Naive thymus-derived CD4-positive, alpha-beta T cell (primary cell): ENCODE measurements at regions not wholly inside any gene's neighbourhood (a gene's known extent, or its start where the extent isn't known, plus 50 kb on each side); places are given as distances from the start of the nearest gene placed in this dataset.

ENCODE experiments used
- ATAC-seq: fragments of 150-1000 bp; cut with Tn5 transposase; 2 replicates; pipeline ENCODE4 v1.10.0; 2021; ENCODE audit warnings: mild to moderate bottlenecking, moderate library complexity
- CTCF ChIA-PET: fragments of 350-600 bp; sonication (Branson Sonifier 250); formaldehyde crosslinking; loops from one replicate; lab custom pipeline; 2021; ENCODE audit warnings: antibody characterized with exemption; lab: Charles Lee
- POLR2A ChIA-PET: fragments of 350-600 bp; sonication (Branson Sonifier 250); formaldehyde crosslinking; loops from one replicate; lab custom pipeline; 2021; ENCODE audit warnings: antibody characterized with exemption, inconsistent platforms; lab: Charles Lee
- DNase-seq, 9 donors: peaks; one replicate each; pipeline versions ENCODE4 v3.0.0 to v3.0.0-alpha.2; 2020 to 2022; ENCODE audit warnings: mixed read lengths in 1 of 9
- H3K27ac ChIP-seq: one replicate; pipeline ENCODE4 v1.7.0; 2013; ENCODE audit warnings: mild to moderate bottlenecking, low read depth, low read length, moderate library complexity
- H3K27me3 ChIP-seq, 2 donors: one replicate each; pipeline ENCODE4 v1.7.0; 2013; ENCODE audit warnings: low read length in 2 of 2, mild to moderate bottlenecking in 2 of 2, moderate library complexity in 2 of 2; ENCODE audit not compliant: control insufficient read depth in 2 of 2, insufficient read depth in 2 of 2
- H3K36me3 ChIP-seq, 3 experiments: 1 replicate in 2 of 3; 2 replicates in 1 of 3; pipeline ENCODE4 v1.7.0; 2013; ENCODE audit warnings: low read length in 3 of 3, mild to moderate bottlenecking in 3 of 3, moderate library complexity in 1 of 3; ENCODE audit not compliant: insufficient read depth in 3 of 3, control insufficient read depth in 2 of 3
- H3K4me1 ChIP-seq, 2 donors: one replicate each; pipeline ENCODE4 v1.7.0; 2013; ENCODE audit warnings: low read length in 2 of 2, mild to moderate bottlenecking in 2 of 2, moderate library complexity in 1 of 2; ENCODE audit not compliant: control insufficient read depth in 2 of 2, insufficient read depth in 2 of 2
- H3K4me3 ChIP-seq: 2 replicates; pipeline ENCODE4 v1.7.0; 2013; ENCODE audit warnings: mild to moderate bottlenecking, low read length
- H3K9me3 ChIP-seq, 3 experiments: 1 replicate in 2 of 3; 2 replicates in 1 of 3; pipeline ENCODE4 v1.7.0; 2013; ENCODE audit warnings: low read length in 3 of 3; ENCODE audit not compliant: control insufficient read depth in 2 of 3
- H3K27ac Mint-ChIP-seq, 9 donors: one replicate each; pipeline ENCODE4 v1.8.0; 2020 to 2022; ENCODE audit warnings: mixed read lengths in 9 of 9, mild to moderate bottlenecking in 8 of 9, moderate library complexity in 5 of 9, inconsistent platforms in 2 of 9
- H3K27me3 Mint-ChIP-seq, 5 donors: one replicate each; pipeline ENCODE4 v1.8.0; 2021 to 2022; ENCODE audit warnings: mixed read lengths in 5 of 5, mild to moderate bottlenecking in 1 of 5
- H3K36me3 Mint-ChIP-seq, 5 donors: one replicate each; pipeline ENCODE4 v1.8.0; 2020 to 2022; ENCODE audit warnings: mixed read lengths in 5 of 5, mild to moderate bottlenecking in 3 of 5, inconsistent platforms in 1 of 5
- H3K4me1 Mint-ChIP-seq, 7 donors: one replicate each; pipeline ENCODE4 v1.8.0; 2020 to 2022; ENCODE audit warnings: mixed read lengths in 7 of 7, mild to moderate bottlenecking in 3 of 7, inconsistent platforms in 1 of 7
- H3K4me3 Mint-ChIP-seq, 10 donors: one replicate each; pipeline ENCODE4 v1.8.0; 2020 to 2022; ENCODE audit warnings: mild to moderate bottlenecking in 10 of 10, mixed read lengths in 10 of 10, moderate library complexity in 6 of 10, inconsistent platforms in 2 of 10
- H3K9me3 Mint-ChIP-seq, 11 donors: one replicate each; pipeline ENCODE4 v1.8.0; 2020 to 2022; ENCODE audit warnings: mixed read lengths in 11 of 11, mild to moderate bottlenecking in 4 of 11, inconsistent platforms in 1 of 11, moderate library complexity in 1 of 11
- intact Hi-C, 2 donors: fragments of 100-400 bp; cut with micrococcal nuclease; formaldehyde crosslinking; loops; one replicate each; pipeline ENCODE4 v1.15.1; 2023

- Mint-ChIP-seq H3K27me3 (no peaks in the 10 kb centered on the region), H3K9me3 (peaks cover 0 to 7% (median 2%) of the 10 kb centered on the region in 11 donors), H3K36me3 (no peaks in the 10 kb centered on the region), H3K4me1 (no peaks in the 10 kb centered on the region), H3K27ac (no peak overlapping the region), H3K4me3 (no peak overlapping the region)
- Histone ChIP-seq H3K27ac (no peak overlapping the region), H3K4me3 (no peak overlapping the region), H3K27me3 (no peaks in the 10 kb centered on the region), H3K9me3 (no peaks in the 10 kb centered on the region), H3K4me1 (no peaks in the 10 kb centered on the region), H3K36me3 (no peaks in the 10 kb centered on the region)
- ChIA-PET POLR2A (no interaction called here), CTCF (no interaction called here)
- intact Hi-C loops, result no loop called here
- ATAC-seq (no peak), DNase-seq (no peak)
Measured at GRCh38 chr5:20660588-20660987, 672.6 kb upstream of the CDH18 start.

GRCh38 chr5:20656262-20656661 lies 668.3 kb upstream of the CDH18 start:
- H3K9me3 Mint-ChIP-seq, result peaks cover 0 to 16% (median 6%) of the 10 kb centered on the region in 11 donors
- no peaks in the 10 kb centered on the region for H3K27me3 ChIP-seq
- no peak for ATAC-seq
- no peak for DNase-seq
- H3K4me1 Mint-ChIP-seq, result no peaks in the 10 kb centered on the region
- H3K36me3 ChIP-seq, result no peaks in the 10 kb centered on the region
- ChIA-PET POLR2A (no interaction called here), CTCF (no interaction called here)
- H3K27ac ChIP-seq, result no peak overlapping the region
- H3K27ac Mint-ChIP-seq, result no peak overlapping the region
- intact Hi-C loops, result no loop called here
- H3K36me3 Mint-ChIP-seq, result no peaks in the 10 kb centered on the region
- H3K4me3 ChIP-seq, result no peak overlapping the region
- no peaks in the 10 kb centered on the region for H3K27me3 Mint-ChIP-seq
- no peaks in the 10 kb centered on the region for H3K4me1 ChIP-seq
- peaks cover 0 to 3% (median 0%) of the 10 kb centered on the region in 3 experiments for H3K9me3 ChIP-seq
- H3K4me3 Mint-ChIP-seq, result no peak overlapping the region

GRCh38 chr5:20655211-20655610 lies 667.2 kb upstream of the CDH18 start:
- no peak for ATAC-seq
- no peak overlapping the region for H3K4me3 Mint-ChIP-seq

GRCh38 chr5:20654746-20655145 lies 666.7 kb upstream of the CDH18 start:
- no peaks in the 10 kb centered on the region for H3K27me3 Mint-ChIP-seq
- no peak for DNase-seq
- CTCF ChIA-PET, result no interaction called here

More at GRCh38 chr5:20655211-20655610, 667.2 kb upstream of the CDH18 start:
- H3K27me3 ChIP-seq, result no peaks in the 10 kb centered on the region
- H3K4me1 ChIP-seq, result no peaks in the 10 kb centered on the region
- POLR2A ChIA-PET, result no interaction called here
- intact Hi-C loops, result no loop called here
- Mint-ChIP-seq H3K9me3 (peaks cover 0 to 19% (median 6%) of the 10 kb centered on the region in 11 donors), H3K36me3 (no peaks in the 10 kb centered on the region), H3K27ac (no peak overlapping the region), H3K27me3 (no peaks in the 10 kb centered on the region), H3K4me1 (no peaks in the 10 kb centered on the region)
- peaks cover 0 to 3% (median 0%) of the 10 kb centered on the region in 3 experiments for H3K9me3 ChIP-seq
- no peak overlapping the region for H3K27ac ChIP-seq
- H3K36me3 ChIP-seq, result no peaks in the 10 kb centered on the region
- H3K4me3 ChIP-seq, result no peak overlapping the region
- no peak for DNase-seq
- CTCF ChIA-PET, result no interaction called here

GRCh38 chr5:20654033-20654432 lies 666.0 kb upstream of the CDH18 start:
- H3K4me1 Mint-ChIP-seq, result no peaks in the 10 kb centered on the region
- H3K4me3 Mint-ChIP-seq, result no peak overlapping the region
- Histone ChIP-seq H3K4me3 (no peak overlapping the region), H3K27ac (no peak overlapping the region), H3K27me3 (no peaks in the 10 kb centered on the region), H3K36me3 (no peaks in the 10 kb centered on the region), H3K4me1 (no peaks in the 10 kb centered on the region), H3K9me3 (peaks cover 0 to 3% (median 0%) of the 10 kb centered on the region in 3 experiments)
- H3K27ac Mint-ChIP-seq, result no peak overlapping the region
- ChIA-PET POLR2A (no interaction called here), CTCF (no interaction called here)
- peaks cover 0 to 3% (median 0%) of the 10 kb centered on the region in 5 donors for H3K36me3 Mint-ChIP-seq
- ATAC-seq (no peak), DNase-seq (no peak)
- intact Hi-C loops, result no loop called here
- H3K27me3 Mint-ChIP-seq, result no peaks in the 10 kb centered on the region
- peaks cover 2 to 30% (median 11%) of the 10 kb centered on the region in 11 donors for H3K9me3 Mint-ChIP-seq

More at GRCh38 chr5:20654746-20655145, 666.7 kb upstream of the CDH18 start:
- peaks cover 0 to 3% (median 0%) of the 10 kb centered on the region in 3 experiments for H3K9me3 ChIP-seq
- POLR2A ChIA-PET, result no interaction called here
- no peaks in the 10 kb centered on the region for H3K27me3 ChIP-seq
- ATAC-seq, result no peak
- H3K4me1 ChIP-seq, result no peaks in the 10 kb centered on the region
- H3K36me3 ChIP-seq, result no peaks in the 10 kb centered on the region
- peaks cover 0 to 23% (median 8%) of the 10 kb centered on the region in 11 donors for H3K9me3 Mint-ChIP-seq
- no peaks in the 10 kb centered on the region for H3K36me3 Mint-ChIP-seq
- no peak overlapping the region for H3K27ac ChIP-seq
- H3K27ac Mint-ChIP-seq, result no peak overlapping the region
- H3K4me3 ChIP-seq, result no peak overlapping the region
- no peak overlapping the region for H3K4me3 Mint-ChIP-seq
- no peaks in the 10 kb centered on the region for H3K4me1 Mint-ChIP-seq
- intact Hi-C loops, result no loop called here

- Mint-ChIP-seq H3K27me3 (no peaks in the 10 kb centered on the region), H3K4me1 (no peaks in the 10 kb centered on the region), H3K4me3 (no peak overlapping the region), H3K9me3 (peaks cover 2 to 34% (median 11%) of the 10 kb centered on the region in 11 donors), H3K36me3 (peaks cover 0 to 4% (median 0%) of the 10 kb centered on the region in 5 donors), H3K27ac (no peak overlapping the region)
- no peaks in the 10 kb centered on the region for H3K36me3 ChIP-seq
- H3K9me3 ChIP-seq, result peaks cover 0 to 3% (median 3%) of the 10 kb centered on the region in 3 experiments
- no peak overlapping the region for H3K4me3 ChIP-seq
- intact Hi-C loops, result no loop called here
- H3K27ac ChIP-seq, result no peak overlapping the region
- no peaks in the 10 kb centered on the region for H3K4me1 ChIP-seq
- ATAC-seq (no peak), DNase-seq (no peak)
- CTCF ChIA-PET, result no interaction called here
- no peaks in the 10 kb centered on the region for H3K27me3 ChIP-seq
- POLR2A ChIA-PET, result no interaction called here
Measured at GRCh38 chr5:20649966-20650365, 662.0 kb upstream of the CDH18 start.

GRCh38 chr5:20648981-20649380 lies 661.0 kb upstream of the CDH18 start:
- CTCF ChIA-PET, result no interaction called here
- Histone ChIP-seq H3K9me3 (peaks cover 0 to 3% (median 3%) of the 10 kb centered on the region in 3 experiments), H3K27me3 (no peaks in the 10 kb centered on the region), H3K27ac (no peak overlapping the region), H3K4me3 (no peak overlapping the region), H3K4me1 (no peaks in the 10 kb centered on the region), H3K36me3 (no peaks in the 10 kb centered on the region)
- no peak overlapping the region for H3K4me3 Mint-ChIP-seq
- no peak for DNase-seq
- POLR2A ChIA-PET, result no interaction called here
- peaks cover 0 to 4% (median 0%) of the 10 kb centered on the region in 5 donors for H3K36me3 Mint-ChIP-seq
- H3K27ac Mint-ChIP-seq, result no peak overlapping the region
- intact Hi-C loops, result no loop called here
- H3K27me3 Mint-ChIP-seq, result no peaks in the 10 kb centered on the region
- H3K9me3 Mint-ChIP-seq, result peaks cover 2 to 34% (median 11%) of the 10 kb centered on the region in 11 donors
- no peak for ATAC-seq
- no peaks in the 10 kb centered on the region for H3K4me1 Mint-ChIP-seq
